Adrenal gland (tissue), 9 donors: ENCODE measurements at regions not wholly inside any gene's neighbourhood (a gene's known extent, or its start where the extent isn't known, plus 50 kb on each side); places are given as distances from the start of the nearest gene placed in this dataset.

ENCODE experiments used
- DNase-seq, 7 donors: peaks; one replicate each; pipeline ENCODE4 v3.0.0-alpha.2; 2019 to 2020
- H3K27ac ChIP-seq, 5 donors: fragments of 200-600 bp; sonication (generic) in 4 of 5; 1 replicate in 3 of 5; 2 replicates in 2 of 5; pipeline versions ENCODE4 v1.5.1 to v1.8.0; 2016 to 2020; ENCODE audit warnings: mild to moderate bottlenecking in 1 of 5
- H3K27me3 ChIP-seq: fragments of 200-600 bp; 2 replicates; pipeline ENCODE4 v1.8.0; 2021
- H3K36me3 ChIP-seq, 2 donors: fragments of 200-600 bp; replicated peaks in 1 of 2; 1 replicate in 1 of 2; 2 replicates in 1 of 2; pipeline versions ENCODE4 v1.5.1 to v1.8.0; 2018 to 2022
- H3K4me1 ChIP-seq, 2 donors: fragments of 200-600 bp; replicated peaks in 1 of 2; 1 replicate in 1 of 2; 2 replicates in 1 of 2; pipeline versions ENCODE4 v1.5.1 to v1.8.0; 2018 to 2021
- H3K4me3 ChIP-seq, 4 donors: fragments of 200-600 bp; sonication (generic) in 3 of 4; one replicate each; pipeline ENCODE4 v1.5.1; 2016 to 2018
- H3K9me3 ChIP-seq, 3 donors: fragments of 200-600 bp; sonication (generic) in 1 of 3; replicated peaks in 1 of 3; 1 replicate in 2 of 3; 2 replicates in 1 of 3; pipeline versions ENCODE4 v1.5.1 to v1.8.0; 2016 to 2021
- POLR2A ChIP-seq, 2 donors: fragments of 450-650 bp; IDR thresholded peaks; one replicate each; pipeline ENCODE4 v1.6.1; 2017; ENCODE audit warnings: antibody characterized with exemption in 2 of 2, mild to moderate bottlenecking in 2 of 2, moderate library complexity in 1 of 2
- WGBS, 4 donors: extraction: QIAGEN DNeasy Blood & Tissue Kit in 2 of 4; methylation state at CpG; one replicate each; pipeline versions ENCODE4 v1.1.5 to v1.1.7; 2013 to 2017; 5-methylcytosine and 5-hydroxymethylcytosine counted together
- intact Hi-C, 2 donors: fragments of 100-400 bp; cut with DNase I; formaldehyde crosslinking; loops; one replicate each; pipeline versions ENCODE4 v1.14.1 to v1.15.0; 2022 to 2023
- TF ChIP-seq, protein P1 (sequence below), 6 experiments: fragments of 450-650 bp in 4 of 6; fragments of 200-600 bp in 2 of 6; sonication (generic) in 1 of 6; IDR thresholded peaks; 1 replicate in 5 of 6; 2 replicates in 1 of 6; pipeline versions ENCODE4 v1.5.1 to v1.8.0; 2016 to 2021; ENCODE audit warnings: antibody characterized with exemption in 6 of 6, mild to moderate bottlenecking in 2 of 6, moderate library complexity in 1 of 6
- donor health status: healthy with polysubstance abuse.
- donor health status: Bipolar disorder and iron deficiency.
- donor health status: DM: yes; HTN: yes; CAD: no.
- donor health status: DM: no; HTN: no; CAD: no.
- donor health status: DM: no; HTN: no; CAD: no.

DNA sequence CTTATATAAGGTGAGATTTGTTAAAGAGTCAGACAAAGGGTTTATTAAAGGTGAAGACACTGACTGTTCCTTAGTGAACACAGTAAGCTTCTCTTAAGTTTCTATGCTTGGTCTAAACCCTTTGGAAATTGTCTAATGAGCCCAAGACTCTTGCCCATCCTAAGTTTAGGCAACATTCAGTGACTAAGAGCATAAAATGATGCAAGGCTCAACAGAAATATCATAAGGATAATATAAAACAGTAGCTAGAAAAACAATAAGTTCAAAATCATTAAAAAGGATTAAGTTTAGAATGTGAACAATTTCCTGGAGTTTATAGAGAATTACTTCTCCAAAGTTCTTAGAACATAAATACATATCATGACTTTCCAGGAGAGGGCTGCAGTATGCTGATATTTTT is 108.9 kb upstream of the PDC start:
- no peaks in the 10 kb centered on the region for H3K9me3 ChIP-seq
- H3K36me3 ChIP-seq = no peaks in the 10 kb centered on the region
- H3K27ac ChIP-seq = no peak overlapping the region
- TF ChIP-seq, protein P1, sequence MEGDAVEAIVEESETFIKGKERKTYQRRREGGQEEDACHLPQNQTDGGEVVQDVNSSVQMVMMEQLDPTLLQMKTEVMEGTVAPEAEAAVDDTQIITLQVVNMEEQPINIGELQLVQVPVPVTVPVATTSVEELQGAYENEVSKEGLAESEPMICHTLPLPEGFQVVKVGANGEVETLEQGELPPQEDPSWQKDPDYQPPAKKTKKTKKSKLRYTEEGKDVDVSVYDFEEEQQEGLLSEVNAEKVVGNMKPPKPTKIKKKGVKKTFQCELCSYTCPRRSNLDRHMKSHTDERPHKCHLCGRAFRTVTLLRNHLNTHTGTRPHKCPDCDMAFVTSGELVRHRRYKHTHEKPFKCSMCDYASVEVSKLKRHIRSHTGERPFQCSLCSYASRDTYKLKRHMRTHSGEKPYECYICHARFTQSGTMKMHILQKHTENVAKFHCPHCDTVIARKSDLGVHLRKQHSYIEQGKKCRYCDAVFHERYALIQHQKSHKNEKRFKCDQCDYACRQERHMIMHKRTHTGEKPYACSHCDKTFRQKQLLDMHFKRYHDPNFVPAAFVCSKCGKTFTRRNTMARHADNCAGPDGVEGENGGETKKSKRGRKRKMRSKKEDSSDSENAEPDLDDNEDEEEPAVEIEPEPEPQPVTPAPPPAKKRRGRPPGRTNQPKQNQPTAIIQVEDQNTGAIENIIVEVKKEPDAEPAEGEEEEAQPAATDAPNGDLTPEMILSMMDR (IDR thresholded peaks at IDR 0.05) = no peak
- no peak for TF ChIP-seq POLR2A (IDR thresholded peaks at IDR 0.05)
- intact Hi-C loops = no loop called here
- no peak for DNase-seq
- no peaks in the 10 kb centered on the region for H3K27me3 ChIP-seq
- H3K4me1 ChIP-seq = no peaks in the 10 kb centered on the region
- H3K4me3 ChIP-seq = no peak overlapping the region

DNA sequence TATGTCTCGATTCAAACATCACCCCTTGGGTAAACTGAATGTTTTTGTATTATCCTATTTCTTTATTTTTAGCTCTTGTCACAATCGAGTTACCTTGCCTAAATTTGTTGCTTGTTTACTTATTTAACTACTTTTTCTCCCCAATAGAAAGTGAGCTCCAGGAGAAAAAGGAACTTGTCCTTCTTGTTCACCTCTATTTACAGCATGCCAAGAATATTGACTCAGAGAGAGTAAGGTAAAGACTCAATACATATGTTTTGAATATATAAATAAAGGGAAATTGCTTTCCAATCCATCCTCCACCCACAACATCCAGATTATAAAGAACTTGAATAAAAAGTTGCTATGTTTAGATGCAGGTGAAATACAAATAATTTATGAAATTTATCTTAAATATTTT is 107.3 kb upstream of the PDC start:
- DNase-seq = no peak
- Histone ChIP-seq H3K4me3 (no peak overlapping the region), H3K36me3 (no peaks in the 10 kb centered on the region), H3K9me3 (no peaks in the 10 kb centered on the region), H3K27me3 (no peaks in the 10 kb centered on the region), H3K27ac (no peak overlapping the region), H3K4me1 (no peaks in the 10 kb centered on the region)
- intact Hi-C loops = no loop called here
- 57 to 61% (median 60%) methylated on average over 2 of the region's 2 CpGs for WGBS, 4 donors
- TF ChIP-seq, protein P1 (IDR thresholded peaks at IDR 0.05) = no peak
- no peak for TF ChIP-seq POLR2A (IDR thresholded peaks at IDR 0.05)

DNA sequence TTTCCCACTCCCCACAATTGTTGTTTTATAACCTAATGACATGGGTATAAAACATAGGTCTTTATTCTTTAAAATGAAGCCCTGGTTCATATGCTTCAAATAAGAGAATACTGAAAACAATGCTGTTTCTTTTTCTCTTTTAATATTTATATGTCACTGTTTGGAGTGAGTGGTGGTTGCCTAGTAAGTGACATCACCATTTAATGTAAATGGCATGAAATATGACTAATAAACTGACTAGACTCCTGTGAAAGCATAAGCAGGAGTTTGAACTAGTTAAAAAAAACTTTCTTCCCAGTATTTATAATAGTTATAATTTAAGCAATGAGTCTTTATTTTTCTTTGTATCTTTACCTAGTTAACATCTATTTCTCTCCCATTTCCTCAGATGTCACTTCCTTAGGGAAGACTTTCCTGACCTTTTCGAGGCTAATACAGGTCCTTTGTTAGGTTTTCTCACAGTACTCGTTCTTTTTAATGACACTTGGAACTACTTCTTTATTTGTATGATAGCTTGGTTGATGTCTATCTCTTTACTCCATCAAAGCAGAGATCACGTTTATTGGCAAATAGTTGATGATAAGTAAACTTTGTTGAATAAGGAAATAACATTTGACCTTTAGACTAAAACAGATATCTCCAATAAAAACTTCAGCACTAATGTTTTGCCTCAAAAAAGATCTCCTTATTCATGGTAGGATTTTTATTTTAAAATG is 105.4 kb upstream of the PDC start:
- WGBS, 4 donors = 49 to 61% (median 55%) methylated on average over 3 of the region's 3 CpGs
- H3K9me3 ChIP-seq = no peaks in the 10 kb centered on the region
- no peak for TF ChIP-seq POLR2A (IDR thresholded peaks at IDR 0.05)
- TF ChIP-seq, protein P1 (IDR thresholded peaks at IDR 0.05) = no peak
- intact Hi-C loops = no loop called here
- no peak overlapping the region for H3K4me3 ChIP-seq
- no peaks in the 10 kb centered on the region for H3K36me3 ChIP-seq
- no peak overlapping the region for H3K27ac ChIP-seq
- no peaks in the 10 kb centered on the region for H3K4me1 ChIP-seq
- no peaks in the 10 kb centered on the region for H3K27me3 ChIP-seq
- DNase-seq = no peak

DNA sequence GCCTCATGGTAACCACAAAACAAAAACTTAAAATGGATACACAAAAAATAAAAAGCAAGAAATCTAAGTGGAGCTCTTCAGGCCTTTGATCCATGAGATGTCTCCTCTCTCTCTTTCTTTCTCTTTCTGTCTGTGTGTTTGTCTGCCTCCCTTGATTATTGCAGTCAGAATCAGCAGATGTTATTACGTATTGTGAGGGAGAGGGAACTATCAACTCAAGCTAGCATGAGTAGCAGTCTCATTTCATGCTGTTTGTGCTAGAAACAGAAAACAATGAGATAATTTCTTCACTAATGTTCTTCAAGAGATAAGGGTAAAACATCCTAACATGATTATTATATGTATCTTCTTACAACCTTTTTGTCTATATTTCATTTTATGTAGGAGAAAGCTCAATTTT is 103.7 kb upstream of the PDC start:
- Histone ChIP-seq H3K9me3 (no peaks in the 10 kb centered on the region), H3K27me3 (no peaks in the 10 kb centered on the region), H3K36me3 (no peaks in the 10 kb centered on the region), H3K4me3 (no peak overlapping the region), H3K27ac (no peak overlapping the region), H3K4me1 (no peaks in the 10 kb centered on the region)
- no peak for DNase-seq
- 40 to 81% (median 63%) methylated on average over 1 of the region's 1 CpG for WGBS, 4 donors
- TF ChIP-seq, protein P1 (IDR thresholded peaks at IDR 0.05) = no peak
- TF ChIP-seq POLR2A (IDR thresholded peaks at IDR 0.05) = no peak
- intact Hi-C loops = no loop called here
